GM12875 (cell line): ENCODE measurements at regions not wholly inside any gene's neighbourhood (a gene's known extent, or its start where the extent isn't known, plus 50 kb on each side); places are given as distances from the start of the nearest gene placed in this dataset.

Experiments
- H3K4me3 ChIP-seq: one replicate; pipeline ENCODE4 v1.5.1; 2011; ENCODE audit warnings: low read depth, low read length, control low read depth
- TF ChIP-seq, protein P1 (sequence below): IDR thresholded peaks from 2 replicates; pipeline ENCODE4 v1.5.1; 2011; ENCODE audit warnings: low read depth, mild to moderate bottlenecking, control low read depth, inconsistent platforms, low read length, moderate library complexity, borderline replicate concordance; ENCODE audit not compliant: insufficient read depth

DNA sequence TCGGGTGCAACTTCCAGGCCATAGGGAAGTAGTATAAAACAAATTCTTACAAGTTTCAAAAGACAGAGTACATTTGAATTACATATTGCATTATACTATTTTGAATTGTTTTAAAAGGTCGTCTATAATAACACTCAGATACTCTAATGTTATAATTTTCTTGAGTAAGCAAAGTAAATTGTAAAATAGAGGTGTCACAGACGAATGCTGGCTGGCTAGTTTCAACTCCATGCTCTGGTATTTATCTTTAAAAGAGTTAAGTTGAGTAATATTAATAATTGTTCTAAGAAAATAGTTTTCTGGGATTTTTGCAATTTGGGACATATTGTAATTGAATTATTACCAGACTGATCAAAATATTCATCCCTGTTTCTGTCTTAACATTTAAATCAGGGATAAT is 764.9 kb downstream of the TECRL start:
- TF ChIP-seq, protein P1, sequence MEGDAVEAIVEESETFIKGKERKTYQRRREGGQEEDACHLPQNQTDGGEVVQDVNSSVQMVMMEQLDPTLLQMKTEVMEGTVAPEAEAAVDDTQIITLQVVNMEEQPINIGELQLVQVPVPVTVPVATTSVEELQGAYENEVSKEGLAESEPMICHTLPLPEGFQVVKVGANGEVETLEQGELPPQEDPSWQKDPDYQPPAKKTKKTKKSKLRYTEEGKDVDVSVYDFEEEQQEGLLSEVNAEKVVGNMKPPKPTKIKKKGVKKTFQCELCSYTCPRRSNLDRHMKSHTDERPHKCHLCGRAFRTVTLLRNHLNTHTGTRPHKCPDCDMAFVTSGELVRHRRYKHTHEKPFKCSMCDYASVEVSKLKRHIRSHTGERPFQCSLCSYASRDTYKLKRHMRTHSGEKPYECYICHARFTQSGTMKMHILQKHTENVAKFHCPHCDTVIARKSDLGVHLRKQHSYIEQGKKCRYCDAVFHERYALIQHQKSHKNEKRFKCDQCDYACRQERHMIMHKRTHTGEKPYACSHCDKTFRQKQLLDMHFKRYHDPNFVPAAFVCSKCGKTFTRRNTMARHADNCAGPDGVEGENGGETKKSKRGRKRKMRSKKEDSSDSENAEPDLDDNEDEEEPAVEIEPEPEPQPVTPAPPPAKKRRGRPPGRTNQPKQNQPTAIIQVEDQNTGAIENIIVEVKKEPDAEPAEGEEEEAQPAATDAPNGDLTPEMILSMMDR: no peak
- no peak overlapping the region for H3K4me3 ChIP-seq

DNA sequence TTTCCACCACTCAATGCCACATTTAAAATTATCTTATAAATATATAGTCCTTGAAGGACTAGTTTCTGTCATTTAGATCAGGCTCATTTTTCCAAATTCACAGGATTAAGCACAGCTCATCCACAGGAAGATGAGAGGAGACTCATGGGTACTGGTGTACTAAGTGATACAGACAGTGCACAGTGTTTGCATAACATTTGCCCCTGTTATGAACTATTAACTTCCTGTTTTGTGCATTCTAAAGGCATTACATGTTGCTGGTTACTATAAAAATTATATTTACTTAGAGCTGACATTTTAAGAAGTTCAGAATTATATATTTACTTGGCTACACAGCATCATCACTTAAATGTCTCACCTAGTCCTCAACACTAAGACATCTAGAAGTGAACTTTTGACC is 772.0 kb downstream of the TECRL start:
- no peak overlapping the region for H3K4me3 ChIP-seq
- TF ChIP-seq, protein P1: no peak

DNA sequence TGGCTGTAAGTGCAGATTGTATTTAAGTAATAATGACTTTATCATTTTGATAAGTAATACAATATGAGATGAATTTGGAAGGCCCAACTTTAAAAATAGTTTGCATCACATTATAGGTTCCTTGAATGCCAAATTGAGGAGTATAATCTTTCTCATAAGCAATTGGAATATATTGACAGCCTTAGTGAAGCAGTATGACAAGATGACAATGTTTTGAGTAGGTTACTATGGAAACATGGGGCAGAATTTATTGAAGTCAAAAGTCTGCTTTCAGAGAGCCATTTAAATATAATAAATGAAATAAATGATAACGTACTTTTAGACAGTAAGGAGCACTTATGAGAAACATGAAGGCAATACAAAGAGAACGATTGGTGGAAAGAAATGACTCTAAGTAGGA is 776.4 kb downstream of the TECRL start:
- TF ChIP-seq, protein P1: no peak
- H3K4me3 ChIP-seq: no peak overlapping the region

DNA sequence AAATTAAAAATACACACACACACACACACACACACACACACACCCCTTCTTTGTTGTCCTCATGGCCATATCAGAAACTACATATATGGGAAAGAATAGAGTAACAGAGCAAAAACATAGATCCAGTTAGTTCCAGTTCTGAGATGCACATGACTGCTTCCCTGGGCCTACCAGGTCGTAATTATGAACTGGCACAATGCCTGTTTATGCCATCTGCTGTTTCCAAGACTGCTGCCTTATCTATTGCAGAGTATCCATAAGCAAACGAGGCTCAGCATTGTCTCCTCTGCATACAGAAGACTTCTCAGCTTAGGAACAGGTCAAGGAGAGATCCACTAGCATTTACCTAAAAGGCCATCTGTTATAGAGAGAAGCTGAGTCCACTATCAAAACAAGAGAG is 789.0 kb downstream of the TECRL start:
- no peak overlapping the region for H3K4me3 ChIP-seq
- TF ChIP-seq, protein P1: no peak

DNA sequence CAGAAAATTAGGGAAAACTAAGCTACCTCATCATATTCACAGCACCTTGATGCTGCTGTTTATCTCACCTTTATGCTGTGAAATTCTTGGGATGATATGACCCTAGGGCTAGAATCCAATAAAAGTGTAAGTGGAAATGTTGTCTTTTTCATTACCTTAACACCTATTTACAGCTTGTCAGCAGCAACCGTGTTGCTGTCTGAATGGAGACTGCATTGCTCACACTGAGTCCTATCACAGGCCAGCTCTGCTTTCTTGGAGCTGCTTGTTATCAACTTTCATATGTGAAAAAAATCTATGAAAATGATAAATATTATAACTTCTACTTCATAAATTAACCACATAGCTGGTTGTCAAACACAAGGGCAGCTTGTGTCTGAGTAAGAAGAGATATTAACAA is 789.5 kb downstream of the TECRL start:
- TF ChIP-seq, protein P1: no peak
- H3K4me3 ChIP-seq: no peak overlapping the region

- TF ChIP-seq, protein P1: no peak
- H3K4me3 ChIP-seq: no peak overlapping the region
Observed at GRCh38 chr4:63618883-63619718, 790.1 kb downstream of the TECRL start.

DNA sequence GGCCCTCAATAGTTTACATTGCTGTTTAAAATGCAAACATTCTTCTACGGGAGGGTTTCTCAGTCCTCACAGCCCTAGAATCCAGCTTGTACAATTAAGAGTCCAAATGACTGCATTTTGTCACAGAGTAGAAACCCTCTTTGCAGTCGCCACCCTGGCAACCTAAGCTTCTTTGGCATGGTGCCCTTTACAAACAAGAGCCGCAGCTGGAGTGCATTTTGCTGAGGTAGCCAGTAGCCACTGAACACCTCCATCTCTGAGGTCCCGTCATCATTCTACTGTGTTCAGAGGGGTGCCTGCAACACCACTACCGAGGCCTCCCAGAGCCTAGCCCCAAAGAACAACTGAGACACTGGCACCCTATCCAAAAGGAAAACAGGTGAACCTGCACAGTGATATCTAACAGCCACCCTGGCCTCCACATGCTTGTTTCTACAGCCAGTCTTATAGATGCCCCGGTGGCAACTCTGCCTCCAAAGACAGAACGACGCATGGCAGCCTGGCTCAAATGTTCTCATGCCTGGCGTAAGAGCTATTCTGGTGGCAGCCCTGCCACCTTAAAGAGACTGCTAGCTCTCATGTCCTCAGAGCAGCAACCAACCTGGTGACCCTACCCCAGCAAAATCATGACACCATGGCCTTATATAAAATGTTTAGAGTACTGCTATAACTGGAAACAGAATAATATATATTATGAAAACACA is 801.9 kb downstream of the TECRL start:
- no peak overlapping the region for H3K4me3 ChIP-seq
- TF ChIP-seq, protein P1: no peak
